Stimulated activated naive CD8-positive, alpha-beta T cell treated with anti-CD3 and anti-CD28 coated beads, Interleukin-15, Interleukin-2, amounts not matched to agents 100 ng/mL and 50 ng/mL, for 24 hours (primary cell): ENCODE measurements at regions not wholly inside any gene's neighbourhood (a gene's known extent, or its start where the extent isn't known, plus 50 kb on each side); places are given as distances from the start of the nearest gene placed in this dataset.

Experiments
- H3K27ac Mint-ChIP-seq: one replicate; pipeline ENCODE4 v1.8.0; 2021; ENCODE audit warnings: mild to moderate bottlenecking, mixed read lengths
- H3K27me3 Mint-ChIP-seq: one replicate; pipeline ENCODE4 v1.8.0; 2021; ENCODE audit warnings: mixed read lengths
- H3K36me3 Mint-ChIP-seq: one replicate; pipeline ENCODE4 v1.8.0; 2021; ENCODE audit warnings: low read depth, mixed read lengths
- H3K4me1 Mint-ChIP-seq: one replicate; pipeline ENCODE4 v1.8.0; 2021; ENCODE audit warnings: low read depth, mixed read lengths
- H3K4me3 Mint-ChIP-seq: one replicate; pipeline ENCODE4 v1.8.0; 2021; ENCODE audit warnings: mild to moderate bottlenecking, mixed read lengths
- H3K9me3 Mint-ChIP-seq: one replicate; pipeline ENCODE4 v1.8.0; 2021; ENCODE audit warnings: mixed read lengths

DNA sequence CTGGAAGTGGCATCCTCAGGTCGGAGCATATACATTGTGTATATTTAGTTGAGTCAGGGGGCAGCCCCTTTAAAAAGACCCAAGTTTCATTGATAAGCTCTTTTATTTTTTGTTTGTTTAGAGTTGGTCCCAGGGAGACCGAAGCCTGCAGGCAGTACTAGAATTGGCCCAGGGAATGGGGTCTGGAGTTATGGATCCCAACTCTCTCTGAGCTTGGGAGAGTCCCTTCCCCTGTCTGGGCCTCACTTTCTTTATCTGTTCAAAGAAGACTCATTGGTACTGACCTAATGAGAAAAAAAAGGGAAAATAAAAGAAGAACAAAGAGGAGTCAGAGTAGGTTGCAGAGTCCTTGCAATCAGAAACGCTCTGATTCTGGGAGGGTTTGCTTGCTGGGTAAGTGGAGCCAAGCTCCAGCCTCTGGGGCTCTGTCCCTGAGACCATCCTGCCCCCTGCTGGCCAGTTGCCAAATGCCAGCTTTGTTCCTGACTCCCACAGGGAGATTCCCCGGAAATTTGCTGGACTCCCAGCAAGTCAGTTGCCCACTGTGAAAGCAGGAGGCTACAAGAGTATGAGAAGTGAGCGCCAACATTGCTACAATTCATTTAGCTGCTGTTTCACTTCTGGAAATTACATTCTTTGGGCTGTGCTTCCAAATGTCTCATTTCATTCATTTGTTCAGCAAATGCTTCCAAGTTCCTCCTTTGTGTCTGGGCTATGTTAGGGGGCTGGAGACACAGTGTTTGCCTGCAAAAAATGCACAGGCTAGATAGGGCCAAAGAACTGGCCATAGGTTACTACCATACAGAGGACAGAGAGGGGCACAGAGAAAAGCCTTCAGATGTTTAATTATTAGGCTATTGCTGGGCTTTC, 156.2 kb downstream of the MELK start:
- no peaks in the 10 kb centered on the region for H3K27me3 Mint-ChIP-seq
- no peak overlapping the region for H3K4me3 Mint-ChIP-seq
- H3K9me3 Mint-ChIP-seq: no peaks in the 10 kb centered on the region
- H3K4me1 Mint-ChIP-seq: peaks cover 5% of the 10 kb centered on the region
- H3K36me3 Mint-ChIP-seq: no peaks in the 10 kb centered on the region
- H3K27ac Mint-ChIP-seq: no peak overlapping the region

- H3K27ac Mint-ChIP-seq: no peak overlapping the region
- H3K4me3 Mint-ChIP-seq: no peak overlapping the region
- no peaks in the 10 kb centered on the region for H3K9me3 Mint-ChIP-seq
- H3K27me3 Mint-ChIP-seq: no peaks in the 10 kb centered on the region
- H3K4me1 Mint-ChIP-seq: peaks cover 5% of the 10 kb centered on the region
- H3K36me3 Mint-ChIP-seq: no peaks in the 10 kb centered on the region
Measured at GRCh38 chr9:36729906-36730305, 157.2 kb downstream of the MELK start.

GRCh38 chr9:36730414-36730813, 157.7 kb downstream of the MELK start:
- no peaks in the 10 kb centered on the region for H3K36me3 Mint-ChIP-seq
- no peak overlapping the region for H3K4me3 Mint-ChIP-seq
- H3K9me3 Mint-ChIP-seq: no peaks in the 10 kb centered on the region
- no peak overlapping the region for H3K27ac Mint-ChIP-seq
- H3K4me1 Mint-ChIP-seq: peaks cover 5% of the 10 kb centered on the region
- no peaks in the 10 kb centered on the region for H3K27me3 Mint-ChIP-seq

GRCh38 chr9:36731068-36731956, 158.6 kb downstream of the MELK start:
- H3K4me1 Mint-ChIP-seq: peaks cover 5% of the 10 kb centered on the region
- no peak overlapping the region for H3K4me3 Mint-ChIP-seq
- no peaks in the 10 kb centered on the region for H3K27me3 Mint-ChIP-seq
- no peak overlapping the region for H3K27ac Mint-ChIP-seq
- H3K36me3 Mint-ChIP-seq: no peaks in the 10 kb centered on the region
- H3K9me3 Mint-ChIP-seq: no peaks in the 10 kb centered on the region

GRCh38 chr9:36734737-36735136, 162.0 kb downstream of the MELK start:
- H3K4me3 Mint-ChIP-seq: no peak overlapping the region
- H3K9me3 Mint-ChIP-seq: no peaks in the 10 kb centered on the region
- no peak overlapping the region for H3K27ac Mint-ChIP-seq
- H3K27me3 Mint-ChIP-seq: peaks cover 11% of the 10 kb centered on the region
- peaks cover 5% of the 10 kb centered on the region for H3K4me1 Mint-ChIP-seq
- H3K36me3 Mint-ChIP-seq: no peaks in the 10 kb centered on the region

DNA sequence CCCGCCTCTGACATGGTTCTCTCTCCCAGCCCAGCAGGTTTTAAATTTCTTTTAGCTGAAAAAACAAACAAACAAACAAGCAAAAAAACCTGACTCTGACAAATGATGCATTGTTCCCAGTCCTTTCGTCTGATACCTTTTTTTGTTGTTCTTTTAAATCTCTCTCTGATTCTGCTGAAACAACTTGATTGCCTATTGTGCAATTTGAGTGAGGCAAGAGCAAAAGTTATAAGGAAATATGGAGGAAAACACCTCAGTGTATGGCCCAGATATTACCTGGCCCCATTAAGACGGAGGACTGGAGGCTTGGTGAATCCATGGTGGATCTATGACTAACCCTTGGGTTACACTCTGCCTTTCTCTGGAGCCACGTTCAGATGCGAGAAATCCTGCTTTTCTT, 164.0 kb downstream of the MELK start:
- Mint-ChIP-seq H3K27me3 (peaks cover 28% of the 10 kb centered on the region), H3K4me3 (no peak overlapping the region), H3K36me3 (no peaks in the 10 kb centered on the region), H3K9me3 (no peaks in the 10 kb centered on the region), H3K4me1 (peaks cover 2% of the 10 kb centered on the region), H3K27ac (no peak overlapping the region)

GRCh38 chr9:36738318-36738976, 165.8 kb downstream of the MELK start:
- Mint-ChIP-seq H3K9me3 (no peaks in the 10 kb centered on the region), H3K4me1 (no peaks in the 10 kb centered on the region), H3K27me3 (peaks cover 38% of the 10 kb centered on the region), H3K27ac (no peak overlapping the region), H3K4me3 (no peak overlapping the region), H3K36me3 (no peaks in the 10 kb centered on the region)

GRCh38 chr9:36739373-36740116, 166.8 kb downstream of the MELK start:
- no peaks in the 10 kb centered on the region for H3K4me1 Mint-ChIP-seq
- no peak overlapping the region for H3K4me3 Mint-ChIP-seq
- no peak overlapping the region for H3K27ac Mint-ChIP-seq
- no peaks in the 10 kb centered on the region for H3K36me3 Mint-ChIP-seq
- no peaks in the 10 kb centered on the region for H3K9me3 Mint-ChIP-seq
- peaks cover 38% of the 10 kb centered on the region for H3K27me3 Mint-ChIP-seq

- no peaks in the 10 kb centered on the region for H3K4me1 Mint-ChIP-seq
- H3K4me3 Mint-ChIP-seq: no peak overlapping the region
- H3K27me3 Mint-ChIP-seq: peaks cover 49% of the 10 kb centered on the region
- H3K27ac Mint-ChIP-seq: no peak overlapping the region
- no peaks in the 10 kb centered on the region for H3K36me3 Mint-ChIP-seq
- no peaks in the 10 kb centered on the region for H3K9me3 Mint-ChIP-seq
Measured at GRCh38 chr9:36742264-36742663, 169.6 kb downstream of the MELK start.

DNA sequence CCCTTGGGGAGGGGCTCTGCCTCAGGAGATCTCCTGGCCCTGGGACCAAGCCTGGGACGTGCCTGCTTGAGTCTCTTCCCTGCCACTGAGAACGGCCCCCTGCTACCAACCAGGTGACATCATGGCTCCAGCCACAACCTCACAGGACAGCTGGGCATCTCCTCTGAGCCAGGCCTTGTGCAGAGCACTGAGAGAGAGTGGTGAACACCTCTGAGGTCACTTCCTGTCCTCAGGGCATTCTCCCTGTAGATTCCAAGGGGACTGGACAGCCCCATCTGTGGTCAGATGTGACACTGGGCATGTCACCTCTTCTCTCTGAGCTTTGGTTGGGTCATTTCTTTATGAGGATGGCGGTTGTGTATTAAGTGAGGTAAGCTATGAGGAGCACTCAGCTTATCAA, 172.0 kb downstream of the MELK start:
- Mint-ChIP-seq H3K4me3 (no peak overlapping the region), H3K27me3 (peaks cover 54% of the 10 kb centered on the region), H3K9me3 (no peaks in the 10 kb centered on the region), H3K27ac (no peak overlapping the region), H3K36me3 (no peaks in the 10 kb centered on the region), H3K4me1 (no peaks in the 10 kb centered on the region)

DNA sequence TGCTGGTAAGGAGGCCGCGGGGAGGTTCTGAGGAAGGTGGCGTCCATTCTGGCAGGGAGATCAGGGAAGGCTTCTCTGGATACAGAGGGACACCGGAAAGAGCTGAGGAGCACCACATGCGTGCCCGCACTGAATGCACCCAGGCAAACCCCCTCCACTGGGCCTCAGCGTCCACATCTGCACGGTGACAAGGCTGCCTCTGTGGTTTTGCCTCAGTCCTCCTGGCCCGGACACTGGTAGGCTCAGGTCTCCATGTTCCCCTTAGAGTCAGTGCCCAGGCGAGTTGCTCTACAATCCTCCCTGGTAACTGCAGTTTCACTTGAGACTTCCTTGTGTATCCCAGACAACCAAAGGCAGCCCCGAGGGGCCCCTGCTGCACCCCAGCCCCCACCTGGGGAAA, 173.3 kb downstream of the MELK start:
- Mint-ChIP-seq H3K36me3 (no peaks in the 10 kb centered on the region), H3K27ac (no peak overlapping the region), H3K9me3 (no peaks in the 10 kb centered on the region), H3K4me1 (no peaks in the 10 kb centered on the region), H3K27me3 (peaks cover 51% of the 10 kb centered on the region), H3K4me3 (no peak overlapping the region)

DNA sequence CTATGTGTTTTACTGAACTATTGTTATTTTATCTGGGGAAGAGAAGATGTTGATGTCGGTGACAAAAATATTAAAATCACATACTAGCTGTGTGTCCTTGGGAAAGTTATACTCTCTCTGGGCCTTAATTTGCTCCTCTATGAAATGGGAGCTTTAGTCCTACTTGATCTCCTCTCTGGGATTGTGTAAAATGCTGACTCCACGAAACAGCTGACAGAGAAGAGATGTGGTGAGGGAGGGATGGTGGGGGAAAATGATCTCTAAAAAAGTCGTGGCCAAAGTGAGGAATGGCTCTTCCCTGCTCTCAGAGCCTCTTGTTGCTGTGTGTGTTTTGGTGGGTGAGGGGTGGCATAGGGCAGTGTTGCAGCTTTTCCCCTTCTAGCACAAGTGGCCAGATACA, 173.7 kb downstream of the MELK start:
- H3K4me3 Mint-ChIP-seq: no peak overlapping the region

DNA sequence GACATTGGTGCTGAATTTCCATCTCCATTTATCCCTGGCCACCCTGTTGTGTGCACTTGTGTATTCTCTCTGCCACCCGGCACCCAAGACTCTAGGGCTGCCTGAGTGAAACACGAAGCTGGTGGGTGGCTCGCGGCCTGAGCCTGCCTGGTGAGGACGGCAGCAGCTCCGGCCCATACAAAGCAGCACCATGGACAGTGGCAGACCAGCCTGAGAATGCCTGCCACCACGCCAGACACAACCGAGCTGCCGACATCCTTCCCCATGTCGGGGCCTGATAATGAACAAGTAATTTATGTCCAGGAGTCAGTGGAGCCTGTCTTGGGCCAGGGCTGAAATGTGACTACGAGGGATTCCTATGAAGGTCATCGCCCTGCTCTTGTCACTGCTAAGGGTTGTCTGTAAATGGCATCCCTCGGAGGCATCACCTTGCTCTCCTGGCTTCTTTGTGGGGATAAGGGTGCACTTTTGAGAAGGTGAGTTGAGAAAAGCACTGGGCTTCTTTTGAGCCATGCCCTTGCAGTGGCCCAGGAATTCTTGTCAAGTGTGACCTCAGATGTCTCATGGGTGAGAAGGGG, 175.7 kb downstream of the MELK start:
- Mint-ChIP-seq H3K9me3 (no peaks in the 10 kb centered on the region), H3K36me3 (no peaks in the 10 kb centered on the region), H3K27ac (no peak overlapping the region), H3K4me3 (no peak overlapping the region), H3K4me1 (no peaks in the 10 kb centered on the region), H3K27me3 (peaks cover 44% of the 10 kb centered on the region)

More for the DNA sequence above, 173.7 kb downstream of the MELK start:
- Mint-ChIP-seq H3K36me3 (no peaks in the 10 kb centered on the region), H3K4me1 (no peaks in the 10 kb centered on the region), H3K9me3 (no peaks in the 10 kb centered on the region), H3K27me3 (peaks cover 50% of the 10 kb centered on the region), H3K27ac (no peak overlapping the region)

GRCh38 chr9:36749461-36749860, 176.8 kb downstream of the MELK start:
- Mint-ChIP-seq H3K27ac (no peak overlapping the region), H3K36me3 (no peaks in the 10 kb centered on the region), H3K4me3 (no peak overlapping the region), H3K9me3 (no peaks in the 10 kb centered on the region), H3K4me1 (no peaks in the 10 kb centered on the region), H3K27me3 (peaks cover 50% of the 10 kb centered on the region)
